ENCODE measurements at regions not wholly inside any gene's neighbourhood (a gene's known extent, or its start where the extent isn't known, plus 50 kb on each side); places are given as distances from the start of the nearest gene placed in this dataset.
"Not testable (repeated sequence)": the region's sequence is repeated elsewhere in the genome, so short reads cannot be mapped to it uniquely, and the experiment has no call there.

- no peak for DNase-seq
These were observed 180.8 kb upstream of the CACNA2D1 start for GRCh38 chr7:82624337-82624736.

DNA sequence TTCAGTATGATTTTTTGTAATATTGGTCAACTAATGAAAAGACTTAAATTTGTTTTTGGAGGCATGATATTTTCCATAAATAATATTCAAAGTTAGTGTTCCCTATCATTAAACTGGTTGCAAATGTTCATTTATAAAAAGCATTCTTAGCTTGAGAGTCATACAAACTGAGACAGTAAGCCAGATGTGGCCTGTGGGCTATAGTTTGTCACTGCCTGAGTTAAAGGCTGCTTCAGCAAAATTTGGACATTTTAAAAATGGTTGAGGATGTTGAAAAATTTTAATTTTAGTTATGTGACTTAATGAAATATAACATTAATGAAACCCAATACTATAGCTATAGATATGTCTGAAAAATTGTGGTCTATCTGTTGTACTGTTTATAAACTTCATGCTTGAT lies 180.2 kb upstream of the CACNA2D1 start:
- DNase-seq: no peak

- DNase-seq: no peak
These were observed 173.6 kb upstream of the CACNA2D1 start for GRCh38 chr7:82617156-82617555.

- DNase-seq: no peak
These were observed 172.6 kb upstream of the CACNA2D1 start for GRCh38 chr7:82616059-82616728.

DNA sequence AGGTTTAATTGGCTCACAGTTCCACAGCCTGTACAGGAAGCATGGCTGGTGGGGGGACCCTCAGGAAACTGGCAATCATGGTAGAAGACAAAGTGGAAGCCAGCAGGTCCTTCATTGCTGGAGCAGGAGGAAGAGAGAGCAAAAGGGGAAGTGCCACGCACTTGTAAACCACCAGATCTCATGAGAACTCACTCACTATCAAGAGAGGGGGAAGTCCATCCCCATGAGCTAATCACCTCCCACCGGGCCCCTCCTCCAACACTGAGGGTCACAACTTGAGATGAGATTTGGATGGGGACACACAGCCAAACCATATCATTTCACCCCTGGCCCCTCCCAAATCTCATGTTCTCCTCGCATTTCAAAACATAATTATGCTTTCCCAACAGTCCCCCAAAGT lies 171.9 kb upstream of the CACNA2D1 start:
- DNase-seq: no peak

DNA sequence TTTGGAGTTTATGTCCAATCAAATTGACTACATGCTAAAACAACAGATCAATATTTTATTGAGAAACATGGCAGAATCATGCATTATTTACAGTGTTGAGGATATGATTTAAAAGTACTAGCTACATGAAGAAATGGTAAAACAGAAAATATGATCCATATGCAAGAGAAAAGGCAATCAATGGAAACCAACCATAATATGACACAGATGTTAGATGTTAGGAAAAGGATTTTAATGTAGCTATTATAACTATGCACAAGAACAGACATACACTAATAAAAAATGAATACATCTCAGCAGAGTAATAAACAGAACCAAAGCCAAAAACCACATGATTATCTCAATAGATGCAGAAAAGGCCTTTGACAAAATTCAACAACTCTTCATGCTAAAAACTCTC lies 166.2 kb upstream of the CACNA2D1 start:
- no peak for DNase-seq

- peak; percentile 75 for DNase-seq
These were observed 161.8 kb upstream of the CACNA2D1 start for GRCh38 chr7:82605247-82605864.

- DNase-seq: no peak
These were observed 158.5 kb upstream of the CACNA2D1 start for GRCh38 chr7:82602066-82602465.

GRCh38 chr7:82600531-82600930 lies 157.0 kb upstream of the CACNA2D1 start:
- peak; percentile 60 for DNase-seq

GRCh38 chr7:82599895-82600294 lies 156.3 kb upstream of the CACNA2D1 start:
- no peak for DNase-seq

GRCh38 chr7:82598958-82599357 lies 155.4 kb upstream of the CACNA2D1 start:
- no peak for DNase-seq

- not testable (repeated sequence) for DNase-seq
These were observed 152.2 kb upstream of the CACNA2D1 start for GRCh38 chr7:82595795-82596194.

DNA sequence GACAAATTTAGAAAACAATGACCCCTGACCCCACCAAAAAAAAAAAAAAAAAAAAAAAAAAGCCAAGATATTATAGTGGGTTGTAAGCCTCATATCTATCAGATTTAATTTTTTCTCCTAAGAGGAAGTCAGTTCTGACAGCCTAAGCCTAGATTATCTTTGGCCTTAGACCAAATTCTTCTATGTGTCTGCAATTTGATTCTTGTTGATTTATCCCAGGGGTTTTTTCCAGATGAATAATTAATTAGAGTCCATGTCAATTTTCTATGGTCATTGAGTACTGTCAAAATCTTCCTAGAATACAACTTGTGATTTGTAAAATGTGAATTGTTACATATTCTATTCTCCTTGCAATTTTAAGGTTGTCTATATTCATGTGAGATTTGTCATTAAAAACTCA lies 151.6 kb upstream of the CACNA2D1 start:
- DNase-seq: no peak

- peak; percentile 79 for DNase-seq
These were observed 151.1 kb upstream of the CACNA2D1 start for GRCh38 chr7:82594665-82595064.

DNA sequence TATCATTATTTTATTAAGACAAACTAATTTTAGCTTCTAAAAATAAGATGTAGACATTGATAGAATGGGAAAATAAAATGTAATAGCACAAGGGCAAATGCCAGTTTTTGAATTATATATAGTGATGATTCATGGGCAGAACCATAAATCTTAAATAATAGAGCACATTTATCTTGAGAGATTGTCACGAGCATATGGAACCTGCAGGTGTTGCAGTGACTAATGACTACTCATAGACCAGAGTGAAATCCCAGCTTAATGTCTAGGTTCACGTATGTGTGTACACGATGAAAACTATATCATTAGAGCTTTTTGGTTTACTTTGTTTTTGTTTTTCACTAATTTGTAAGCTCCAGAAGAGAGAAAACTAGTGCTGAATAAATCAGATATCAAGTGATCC lies 150.2 kb upstream of the CACNA2D1 start:
- peak; percentile 81 for DNase-seq

GRCh38 chr7:82592416-82592815 lies 148.8 kb upstream of the CACNA2D1 start:
- DNase-seq: no peak

- DNase-seq: no peak
These were observed 135.5 kb upstream of the CACNA2D1 start for GRCh38 chr7:82579047-82579446.

- DNase-seq: no peak
These were observed 134.9 kb upstream of the CACNA2D1 start for GRCh38 chr7:82578430-82578829.

DNA sequence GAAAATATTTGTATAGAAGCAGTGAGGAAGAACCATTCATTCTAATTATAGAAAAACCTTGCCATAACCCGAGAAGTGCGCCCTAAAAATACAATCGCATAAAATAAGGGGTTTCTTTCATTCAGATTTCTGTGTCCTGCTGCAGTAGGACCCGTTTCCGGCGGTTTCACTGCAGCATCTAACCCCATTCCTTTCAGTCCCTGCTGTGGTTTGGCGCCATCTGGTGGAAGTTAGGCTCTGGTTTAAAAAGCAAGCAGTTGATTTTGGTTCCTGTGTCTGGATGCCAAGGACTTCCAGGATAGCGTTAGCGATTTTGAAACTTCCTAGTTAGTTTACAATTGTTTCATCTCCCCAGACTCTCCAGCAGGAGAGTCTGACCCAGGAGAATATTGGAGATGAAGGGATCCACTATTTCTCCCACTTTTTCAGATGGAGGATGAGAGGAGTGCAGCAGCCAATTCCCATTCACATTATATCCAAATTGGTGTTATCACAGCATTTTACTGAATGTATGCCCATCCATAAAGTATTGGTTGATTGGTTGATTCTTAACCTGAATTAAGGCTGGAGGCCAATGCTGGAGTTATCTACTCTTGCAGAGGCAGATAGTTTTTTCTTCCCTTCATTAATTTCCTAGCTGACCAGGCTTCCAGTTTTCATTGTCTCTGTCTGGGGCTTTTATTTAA lies 128.8 kb upstream of the CACNA2D1 start:
- peak; percentile 89 for DNase-seq

DNA sequence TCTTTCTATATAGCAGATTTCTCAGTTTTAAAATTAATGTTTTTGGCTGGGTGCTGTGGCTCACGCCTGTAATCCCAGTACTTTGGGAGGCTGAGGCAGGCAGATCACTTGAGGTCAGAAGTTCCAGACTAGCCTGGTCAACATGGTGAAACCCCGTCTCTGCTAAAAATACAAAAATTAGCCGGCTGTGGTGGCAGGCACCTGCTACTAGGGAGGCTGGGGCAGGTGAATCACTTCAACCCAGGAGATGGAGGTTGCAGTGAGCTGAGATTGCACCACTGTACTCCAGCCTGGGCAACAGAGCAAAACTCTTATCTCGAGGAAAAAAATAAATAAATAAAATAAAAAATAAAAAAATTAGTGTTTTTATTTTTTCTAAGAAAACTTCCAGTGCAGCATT lies 127.5 kb upstream of the CACNA2D1 start:
- DNase-seq: not testable (repeated sequence)

- DNase-seq: no peak
These were observed 124.3 kb upstream of the CACNA2D1 start for GRCh38 chr7:82567841-82568240.

GRCh38 chr7:82567356-82567755 lies 123.8 kb upstream of the CACNA2D1 start:
- no peak for DNase-seq

- DNase-seq: no peak
These were observed 123.2 kb upstream of the CACNA2D1 start for GRCh38 chr7:82566752-82567151.

- no peak for DNase-seq
These were observed 119.3 kb upstream of the CACNA2D1 start for GRCh38 chr7:82562716-82563404.

All from NCI-H2227 treated with DMSO at 0.1 percent for 48 hours (cell line).